Activated naive CD8-positive, alpha-beta T cell treated with anti-CD3 and anti-CD28 coated beads, Interleukin-2, amount 10 ng/mL, durations not matched to agents 7 days and 5 days (primary cell): ENCODE measurements at regions not wholly inside any gene's neighbourhood (a gene's known extent, or its start where the extent isn't known, plus 50 kb on each side); places are given as distances from the start of the nearest gene placed in this dataset.

ENCODE experiments used
- ATAC-seq: fragments of 150-1000 bp; cut with Tn5 transposase; one replicate; pipeline ENCODE4 v1.10.0; 2021; ENCODE audit warnings: low read depth, moderate library complexity
- POLR2A ChIA-PET: fragments of 350-600 bp; sonication (Branson Sonifier 250); formaldehyde crosslinking; loops from one replicate; lab custom pipeline; 2021; ENCODE audit warnings: antibody characterized with exemption; lab: Charles Lee
- DNase-seq: peaks from one replicate; pipeline ENCODE4 v3.0.0; 2021
- H3K27ac Mint-ChIP-seq: one replicate; pipeline ENCODE4 v1.8.0; 2022; ENCODE audit warnings: mild to moderate bottlenecking, mixed read lengths
- H3K27me3 Mint-ChIP-seq: one replicate; pipeline ENCODE4 v1.8.0; 2022; ENCODE audit warnings: mild to moderate bottlenecking, moderate library complexity, mixed read lengths
- H3K36me3 Mint-ChIP-seq: one replicate; pipeline ENCODE4 v1.8.0; 2021; ENCODE audit warnings: mild to moderate bottlenecking, mixed read lengths
- H3K4me1 Mint-ChIP-seq: one replicate; pipeline ENCODE4 v1.8.0; 2021; ENCODE audit warnings: mixed read lengths
- H3K4me3 Mint-ChIP-seq: one replicate; pipeline ENCODE4 v1.8.0; 2022; ENCODE audit warnings: mild to moderate bottlenecking, moderate library complexity, mixed read lengths
- H3K9me3 Mint-ChIP-seq: one replicate; pipeline ENCODE4 v1.8.0; 2021; ENCODE audit warnings: mixed read lengths

GRCh38 chr16:26724189-26724588 is 342.5 kb upstream of the C16orf82 start:
- no peak for ATAC-seq

GRCh38 chr16:26727848-26728247 is 338.9 kb upstream of the C16orf82 start:
- Mint-ChIP-seq H3K9me3 (no peaks in the 10 kb centered on the region), H3K27me3 (peaks cover 3% of the 10 kb centered on the region), H3K36me3 (no peaks in the 10 kb centered on the region), H3K4me3 (no peak overlapping the region), H3K27ac (no peak overlapping the region), H3K4me1 (no peaks in the 10 kb centered on the region)
- ATAC-seq (no peak), DNase-seq (no peak)
- POLR2A ChIA-PET = no interaction called here

More at GRCh38 chr16:26724189-26724588, 342.5 kb upstream of the C16orf82 start:
- Mint-ChIP-seq H3K4me3 (no peak overlapping the region), H3K27ac (no peak overlapping the region), H3K4me1 (no peaks in the 10 kb centered on the region), H3K27me3 (peaks cover 5% of the 10 kb centered on the region), H3K9me3 (no peaks in the 10 kb centered on the region), H3K36me3 (no peaks in the 10 kb centered on the region)
- POLR2A ChIA-PET = no interaction called here
- DNase-seq = no peak

DNA sequence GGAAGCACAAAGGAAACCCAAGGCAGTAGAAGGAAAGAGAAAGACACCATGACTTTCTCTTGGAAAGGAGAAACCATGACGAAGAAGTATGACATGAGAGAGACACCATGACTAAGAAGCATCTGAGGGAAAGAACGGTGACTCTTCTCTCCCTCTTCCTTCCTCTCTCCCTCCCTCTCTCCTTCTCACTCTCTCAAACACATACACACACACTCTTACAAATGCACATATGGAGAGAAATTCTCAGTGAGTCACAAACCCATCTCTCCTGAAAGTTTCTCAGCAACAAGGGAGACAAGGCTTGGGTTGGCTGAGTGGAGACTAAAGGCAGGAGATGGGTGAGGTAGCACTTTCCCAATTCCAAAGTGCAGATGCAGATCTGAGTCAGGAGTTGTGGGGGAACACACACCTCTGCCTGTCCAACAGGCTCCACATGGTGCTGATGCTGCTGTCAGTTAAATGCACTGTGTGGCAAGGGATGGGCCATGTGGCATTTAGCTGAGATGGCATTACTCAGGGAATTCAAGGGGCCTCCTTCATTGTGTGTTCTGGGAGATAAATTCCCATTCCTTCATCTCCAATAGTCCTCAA is 336.7 kb upstream of the C16orf82 start:
- Mint-ChIP-seq H3K27ac (no peak overlapping the region), H3K36me3 (no peaks in the 10 kb centered on the region), H3K9me3 (no peaks in the 10 kb centered on the region), H3K4me1 (no peaks in the 10 kb centered on the region), H3K4me3 (no peak overlapping the region), H3K27me3 (peaks cover 2% of the 10 kb centered on the region)
- POLR2A ChIA-PET = no interaction called here
- no peak for ATAC-seq
- no peak for DNase-seq

DNA sequence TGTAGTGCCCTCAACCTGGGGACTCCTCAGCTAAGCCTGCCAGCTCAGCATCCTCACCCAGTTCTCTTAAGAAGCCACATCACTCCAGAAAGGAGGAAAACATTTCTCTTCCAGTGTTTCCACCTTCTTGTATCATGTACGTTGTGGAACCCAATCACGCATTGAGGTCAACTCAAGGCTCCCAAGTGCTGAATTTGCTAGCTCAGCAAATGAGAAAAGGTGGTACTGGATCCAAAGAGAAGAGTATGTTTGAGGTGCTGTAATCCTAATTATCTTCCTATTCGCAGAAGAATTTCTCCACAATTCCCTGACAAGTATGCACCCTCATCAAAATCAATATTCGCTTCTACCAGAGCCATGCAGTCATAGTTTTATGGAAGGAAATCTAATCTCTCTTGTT is 335.0 kb upstream of the C16orf82 start:
- POLR2A ChIA-PET = no interaction called here
- H3K27ac Mint-ChIP-seq = no peak overlapping the region
- DNase-seq (no peak), ATAC-seq (no peak)
- no peaks in the 10 kb centered on the region for H3K36me3 Mint-ChIP-seq
- no peaks in the 10 kb centered on the region for H3K4me1 Mint-ChIP-seq
- H3K4me3 Mint-ChIP-seq = no peak overlapping the region
- H3K27me3 Mint-ChIP-seq = peaks cover 5% of the 10 kb centered on the region
- no peaks in the 10 kb centered on the region for H3K9me3 Mint-ChIP-seq

DNA sequence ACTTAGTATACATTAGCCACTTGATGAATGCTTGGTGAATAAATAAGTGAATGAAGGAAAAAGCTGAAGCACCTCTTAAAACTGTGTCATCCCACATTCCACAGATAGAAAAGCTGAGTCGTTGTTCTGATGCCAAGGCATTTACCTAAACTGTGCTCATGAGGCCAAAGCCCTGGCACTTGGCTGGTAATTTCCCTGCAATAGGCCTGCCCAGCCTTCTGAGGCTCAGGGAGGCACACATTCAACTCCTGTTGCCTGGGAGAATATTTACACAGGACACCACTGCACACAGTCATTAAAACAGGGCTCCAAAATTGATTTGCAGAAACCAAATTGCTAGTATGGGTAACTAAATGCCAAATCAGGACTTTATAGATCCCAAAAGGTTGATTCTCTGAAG is 333.0 kb upstream of the C16orf82 start:
- peaks cover 3% of the 10 kb centered on the region for H3K27me3 Mint-ChIP-seq
- POLR2A ChIA-PET = no interaction called here
- ATAC-seq = no peak
- H3K27ac Mint-ChIP-seq = no peak overlapping the region
- H3K4me3 Mint-ChIP-seq = no peak overlapping the region
- DNase-seq = no peak
- no peaks in the 10 kb centered on the region for H3K9me3 Mint-ChIP-seq
- no peaks in the 10 kb centered on the region for H3K36me3 Mint-ChIP-seq
- H3K4me1 Mint-ChIP-seq = no peaks in the 10 kb centered on the region

GRCh38 chr16:26735521-26735920 is 331.2 kb upstream of the C16orf82 start:
- H3K9me3 Mint-ChIP-seq = no peaks in the 10 kb centered on the region
- no peak overlapping the region for H3K27ac Mint-ChIP-seq
- H3K4me3 Mint-ChIP-seq = no peak overlapping the region
- no peaks in the 10 kb centered on the region for H3K4me1 Mint-ChIP-seq
- DNase-seq (no peak), ATAC-seq (no peak)
- peaks cover 3% of the 10 kb centered on the region for H3K27me3 Mint-ChIP-seq
- H3K36me3 Mint-ChIP-seq = no peaks in the 10 kb centered on the region
- POLR2A ChIA-PET = no interaction called here

GRCh38 chr16:26736084-26736483 is 330.6 kb upstream of the C16orf82 start:
- H3K4me1 Mint-ChIP-seq = no peaks in the 10 kb centered on the region
- H3K27me3 Mint-ChIP-seq = peaks cover 3% of the 10 kb centered on the region
- H3K27ac Mint-ChIP-seq = no peak overlapping the region
- no peaks in the 10 kb centered on the region for H3K36me3 Mint-ChIP-seq
- H3K4me3 Mint-ChIP-seq = no peak overlapping the region
- no peaks in the 10 kb centered on the region for H3K9me3 Mint-ChIP-seq
- POLR2A ChIA-PET = no interaction called here
- no peak for DNase-seq
- ATAC-seq = no peak

- no peak overlapping the region for H3K27ac Mint-ChIP-seq
- POLR2A ChIA-PET = no interaction called here
These were observed 326.0 kb upstream of the C16orf82 start for GRCh38 chr16:26740771-26741170.

DNA sequence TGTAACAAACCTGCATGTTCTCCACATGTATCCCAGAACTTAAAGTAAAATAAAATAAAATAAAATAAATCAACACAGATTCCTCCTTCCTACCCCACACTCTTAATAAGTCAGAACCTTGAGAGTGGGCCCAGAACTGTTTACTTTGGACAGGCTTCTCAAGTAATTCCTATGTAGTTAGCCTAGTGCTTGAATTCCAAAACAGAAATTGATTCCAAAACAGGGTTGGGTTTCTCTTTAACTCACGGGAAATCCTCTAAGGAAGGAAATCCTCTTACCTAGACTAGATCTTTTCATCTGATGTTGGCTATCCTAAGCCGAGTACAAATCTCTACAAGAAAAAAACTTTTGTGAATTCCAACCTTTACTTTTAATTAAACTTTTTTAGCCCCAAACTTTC is 324.7 kb upstream of the C16orf82 start:
- Mint-ChIP-seq H3K4me3 (no peak overlapping the region), H3K9me3 (no peaks in the 10 kb centered on the region), H3K27ac (no peak overlapping the region), H3K36me3 (no peaks in the 10 kb centered on the region), H3K27me3 (peaks cover 2% of the 10 kb centered on the region), H3K4me1 (no peaks in the 10 kb centered on the region)
- ATAC-seq = no peak
- POLR2A ChIA-PET = no interaction called here
- no peak for DNase-seq

More at GRCh38 chr16:26740771-26741170, 326.0 kb upstream of the C16orf82 start:
- Mint-ChIP-seq H3K4me1 (no peaks in the 10 kb centered on the region), H3K27me3 (peaks cover 2% of the 10 kb centered on the region), H3K4me3 (no peak overlapping the region), H3K36me3 (no peaks in the 10 kb centered on the region), H3K9me3 (no peaks in the 10 kb centered on the region)
- DNase-seq (no peak), ATAC-seq (no peak)

- no peaks in the 10 kb centered on the region for H3K9me3 Mint-ChIP-seq
- POLR2A ChIA-PET = no interaction called here
- H3K4me3 Mint-ChIP-seq = no peak overlapping the region
- no peak overlapping the region for H3K27ac Mint-ChIP-seq
- ATAC-seq (no peak), DNase-seq (no peak)
- no peaks in the 10 kb centered on the region for H3K36me3 Mint-ChIP-seq
- peaks cover 6% of the 10 kb centered on the region for H3K27me3 Mint-ChIP-seq
- H3K4me1 Mint-ChIP-seq = no peaks in the 10 kb centered on the region
These were observed 322.3 kb upstream of the C16orf82 start for GRCh38 chr16:26744430-26744829.

DNA sequence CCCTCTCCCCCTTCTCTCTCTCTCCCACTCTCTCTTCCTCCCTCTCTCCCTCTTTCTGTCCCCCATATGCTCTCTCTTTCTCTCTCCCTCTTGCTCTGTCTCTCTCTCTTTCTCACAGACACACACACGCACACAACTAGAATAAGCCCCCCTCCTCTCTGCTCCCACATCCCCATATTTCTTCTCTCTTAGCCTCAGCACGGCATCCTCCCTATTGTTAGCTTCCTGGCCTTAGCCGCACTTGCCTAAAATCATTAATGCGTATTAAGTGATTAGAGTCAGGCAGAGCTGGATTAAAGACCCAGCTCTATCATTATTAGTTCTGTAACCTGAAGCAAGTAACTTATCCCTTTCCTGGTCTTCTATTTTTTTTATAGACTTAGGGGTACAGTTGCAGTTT is 319.0 kb upstream of the C16orf82 start:
- POLR2A ChIA-PET = no interaction called here
- ATAC-seq = no peak

DNA sequence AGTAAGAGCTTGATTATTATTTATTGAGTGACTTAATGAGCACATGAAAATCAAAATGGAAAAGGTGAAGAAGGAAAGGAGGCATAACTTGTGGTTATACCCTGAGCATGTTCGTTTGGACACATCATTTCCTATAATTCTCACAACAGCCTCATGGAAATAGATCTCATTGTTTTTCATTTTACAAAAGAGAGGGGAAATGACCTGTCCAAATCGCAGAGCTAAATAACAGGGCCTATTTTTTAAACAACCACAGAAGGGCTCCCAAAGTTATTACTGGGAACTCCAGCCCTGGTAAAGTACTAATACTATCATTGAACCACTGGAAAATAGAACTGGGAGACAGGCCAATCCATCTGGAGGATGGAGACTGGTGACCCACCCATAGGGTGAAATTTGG is 317.7 kb upstream of the C16orf82 start:
- no peaks in the 10 kb centered on the region for H3K9me3 Mint-ChIP-seq
- H3K36me3 Mint-ChIP-seq = no peaks in the 10 kb centered on the region
- no peak overlapping the region for H3K4me3 Mint-ChIP-seq
- H3K27me3 Mint-ChIP-seq = peaks cover 8% of the 10 kb centered on the region
- H3K27ac Mint-ChIP-seq = no peak overlapping the region
- POLR2A ChIA-PET = no interaction called here
- DNase-seq = no peak
- ATAC-seq = no peak
- no peaks in the 10 kb centered on the region for H3K4me1 Mint-ChIP-seq

More for the DNA sequence above, 319.0 kb upstream of the C16orf82 start:
- no peak overlapping the region for H3K27ac Mint-ChIP-seq
- no peak for DNase-seq
- no peaks in the 10 kb centered on the region for H3K4me1 Mint-ChIP-seq
- no peak overlapping the region for H3K4me3 Mint-ChIP-seq
- H3K9me3 Mint-ChIP-seq = no peaks in the 10 kb centered on the region
- no peaks in the 10 kb centered on the region for H3K36me3 Mint-ChIP-seq
- peaks cover 10% of the 10 kb centered on the region for H3K27me3 Mint-ChIP-seq

GRCh38 chr16:26752166-26752565 is 314.6 kb upstream of the C16orf82 start:
- H3K9me3 Mint-ChIP-seq = peaks cover 3% of the 10 kb centered on the region
- H3K4me3 Mint-ChIP-seq = no peak overlapping the region
- no peaks in the 10 kb centered on the region for H3K36me3 Mint-ChIP-seq
- ATAC-seq (no peak), DNase-seq (no peak)
- H3K4me1 Mint-ChIP-seq = no peaks in the 10 kb centered on the region
- H3K27ac Mint-ChIP-seq = no peak overlapping the region
- POLR2A ChIA-PET = no interaction called here
- peaks cover 7% of the 10 kb centered on the region for H3K27me3 Mint-ChIP-seq

- Mint-ChIP-seq H3K36me3 (no peaks in the 10 kb centered on the region), H3K9me3 (peaks cover 3% of the 10 kb centered on the region), H3K27me3 (no peaks in the 10 kb centered on the region), H3K27ac (no peak overlapping the region), H3K4me3 (no peak overlapping the region), H3K4me1 (no peaks in the 10 kb centered on the region)
- no peak for DNase-seq
- ATAC-seq = no peak
- POLR2A ChIA-PET = no interaction called here
These were observed 310.1 kb upstream of the C16orf82 start for GRCh38 chr16:26756633-26757032.

DNA sequence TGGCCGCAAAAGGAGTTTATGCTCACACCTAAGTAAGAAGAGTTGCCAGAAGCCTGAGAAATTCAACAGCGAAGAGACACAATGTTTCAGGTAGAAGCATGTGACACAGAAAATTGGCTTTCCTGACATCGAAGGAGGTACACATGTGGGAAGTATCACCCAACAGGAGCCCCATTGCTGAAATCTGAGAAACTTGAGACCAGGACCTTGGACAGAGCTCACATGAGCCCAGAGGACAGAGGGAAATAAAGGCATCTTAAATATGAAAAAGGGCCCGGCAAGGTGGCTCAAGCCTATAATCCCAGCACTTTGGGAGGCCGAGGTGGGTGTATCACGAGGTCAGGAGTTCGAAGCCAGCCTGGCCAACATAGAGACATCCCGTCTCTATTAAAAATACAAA is 304.1 kb upstream of the C16orf82 start:
- H3K27ac Mint-ChIP-seq = no peak overlapping the region
- no peaks in the 10 kb centered on the region for H3K27me3 Mint-ChIP-seq
- no peak for ATAC-seq
- no peaks in the 10 kb centered on the region for H3K9me3 Mint-ChIP-seq
- no peak for DNase-seq
- POLR2A ChIA-PET = no interaction called here
- no peak overlapping the region for H3K4me3 Mint-ChIP-seq
- no peaks in the 10 kb centered on the region for H3K36me3 Mint-ChIP-seq
- H3K4me1 Mint-ChIP-seq = no peaks in the 10 kb centered on the region
